NCI-H2171 treated with DMSO at 0.1 percent for 48 hours (cell line): ENCODE measurements at regions not wholly inside any gene's neighbourhood (a gene's known extent, or its start where the extent isn't known, plus 50 kb on each side); places are given as distances from the start of the nearest gene placed in this dataset.

ENCODE experiments used
- DNase-seq: peaks from one replicate; lab custom pipeline; 2025; lab: John Stamatoyannopoulos, UW

GRCh38 chr9:109830545-109830944, 50.5 kb downstream of the PALM2AKAP2 start:
- no peak for DNase-seq

- no peak for DNase-seq
Observed at GRCh38 chr9:109831998-109832658, 52.1 kb downstream of the PALM2AKAP2 start.

- no peak for DNase-seq
Observed at GRCh38 chr9:109834855-109835254, 54.9 kb downstream of the PALM2AKAP2 start.

GRCh38 chr9:109843641-109844040, 63.6 kb downstream of the PALM2AKAP2 start:
- peak; percentile 81 for DNase-seq

GRCh38 chr9:109845226-109845625, 65.2 kb downstream of the PALM2AKAP2 start:
- DNase-seq: no peak

GRCh38 chr9:109846776-109847175, 66.8 kb downstream of the PALM2AKAP2 start:
- no peak for DNase-seq

GRCh38 chr9:109852556-109852955, 72.6 kb downstream of the PALM2AKAP2 start:
- DNase-seq: no peak

GRCh38 chr9:109855540-109855939, 75.5 kb downstream of the PALM2AKAP2 start:
- no peak for DNase-seq

- no peak for DNase-seq
Observed at GRCh38 chr9:109856785-109857184, 76.8 kb downstream of the PALM2AKAP2 start.

- DNase-seq: no peak
Observed at GRCh38 chr9:109857336-109857735, 77.3 kb downstream of the PALM2AKAP2 start.

GRCh38 chr9:109859447-109859846, 79.4 kb downstream of the PALM2AKAP2 start:
- DNase-seq: no peak

- no peak for DNase-seq
Observed at GRCh38 chr9:109860521-109860920, 80.5 kb downstream of the PALM2AKAP2 start.

GRCh38 chr9:109861499-109861898, 81.5 kb downstream of the PALM2AKAP2 start:
- DNase-seq: no peak

GRCh38 chr9:109861918-109862317, 81.9 kb downstream of the PALM2AKAP2 start:
- no peak for DNase-seq

GRCh38 chr9:109862452-109862851, 82.5 kb downstream of the PALM2AKAP2 start:
- DNase-seq: no peak

GRCh38 chr9:109863961-109864360, 84.0 kb downstream of the PALM2AKAP2 start:
- DNase-seq: no peak

- DNase-seq: no peak
Observed at GRCh38 chr9:109865521-109865920, 85.5 kb downstream of the PALM2AKAP2 start.

- DNase-seq: no peak
Observed at GRCh38 chr9:109868207-109868606, 88.2 kb downstream of the PALM2AKAP2 start.

GRCh38 chr9:109868722-109869121, 88.7 kb downstream of the PALM2AKAP2 start:
- no peak for DNase-seq

- DNase-seq: no peak
Observed at GRCh38 chr9:109870365-109870764, 90.4 kb downstream of the PALM2AKAP2 start.

- no peak for DNase-seq
Observed at GRCh38 chr9:109872901-109873300, 92.9 kb downstream of the PALM2AKAP2 start.

GRCh38 chr9:109875495-109876129, 95.6 kb downstream of the PALM2AKAP2 start:
- no peak for DNase-seq

- DNase-seq: peak; percentile 13
Observed at GRCh38 chr9:109880276-109881169, 100.5 kb downstream of the PALM2AKAP2 start.
